A549 (cell line): ENCODE measurements at regions not wholly inside any gene's neighbourhood (a gene's known extent, or its start where the extent isn't known, plus 50 kb on each side); places are given as distances from the start of the nearest gene placed in this dataset.

Experiments used
- ATAC-seq, 2 experiments: fragments of 200-7000 bp in 1 of 2; fragments of >200 bp in 1 of 2; cut with Nextera tagmentation in 1 of 2; cut with Tn5 transposase in 1 of 2; 3 replicates each; pipeline versions ENCODE4 v1.8.0 to v1.9.1; 2018 to 2020; ENCODE audit warnings: mild to moderate bottlenecking in 1 of 2, moderate library complexity in 1 of 2
- CTCF ChIA-PET: fragments of 300-600 bp; sonication (Branson Sonifier 250); formaldehyde crosslinking; extraction: SDS; loops from one replicate; lab custom pipeline; 2021; ENCODE audit warnings: antibody characterized with exemption, inconsistent platforms; lab: Yijun Ruan, JAX
- POLR2A ChIA-PET: fragments of 350-600 bp; formaldehyde crosslinking; extraction: SDS; loops from one replicate; lab custom pipeline; 2021; ENCODE audit warnings: antibody characterized with exemption, inconsistent platforms; lab: Yijun Ruan, JAX
- DNase-seq, 2 experiments: peaks; one replicate each; pipeline versions ENCODE4 v3.0.0 to v3.0.0-alpha.2; 2011 to 2016; ENCODE audit warnings: low read depth in 1 of 2, low spot score in 1 of 2
- FAIRE-seq: peaks from 2 replicates; lab custom pipeline; 2011; peaks lifted over from hg19 to GRCh38; lab: Jason Lieb, UNC
- H3K27ac ChIP-seq, 2 experiments: fragments of >200 bp; sonication (Bioruptor Twin); formaldehyde crosslinking; 3 replicates each; pipeline ENCODE4 v1.5.1; 2016 to 2017
- H3K4me1 ChIP-seq: fragments of >200 bp; sonication (Bioruptor Twin); formaldehyde crosslinking; 3 replicates; pipeline ENCODE4 v1.6.1; 2016
- H3K4me2 ChIP-seq: fragments of >200 bp; sonication (Bioruptor Twin); formaldehyde crosslinking; 3 replicates; pipeline ENCODE4 v1.6.1; 2016
- H3K4me3 ChIP-seq: fragments of >200 bp; sonication (Bioruptor Twin); formaldehyde crosslinking; 3 replicates; pipeline ENCODE4 v1.5.1; 2016
- H3K9me3 ChIP-seq: fragments of >200 bp; sonication (Bioruptor Twin); formaldehyde crosslinking; 3 replicates; pipeline ENCODE4 v1.6.1; 2016
- CBX2 ChIP-seq: fragments of 200-600 bp; sonication (generic); IDR thresholded peaks from 2 replicates; pipeline ENCODE4 v1.6.1; 2016; ENCODE audit warnings: low read depth, mild to moderate bottlenecking, borderline replicate concordance
- CBX8 ChIP-seq: fragments of 200-600 bp; sonication (generic); IDR thresholded peaks from 2 replicates; pipeline ENCODE4 v1.6.1; 2016
- CEBPB ChIP-seq, 2 experiments: fragments of >200 bp in 1 of 2; sonication (Bioruptor Twin) in 1 of 2; formaldehyde crosslinking in 1 of 2; IDR thresholded peaks; 2 replicates each; pipeline ENCODE4 v1.6.1; 2012 to 2016
- EHF ChIP-seq: fragments of 250-450 bp; sonication (Bioruptor Pico); IDR thresholded peaks from 2 replicates; pipeline ENCODE4 v1.5.0; 2020; ENCODE audit warnings: mild to moderate bottlenecking
- ESRRA ChIP-seq: fragments of 150-350 bp; IDR thresholded peaks from 2 replicates; pipeline ENCODE4 v1.6.1; 2014; ENCODE audit warnings: mild to moderate bottlenecking, low read length, borderline replicate concordance
- FOSB ChIP-seq: fragments of 250-450 bp; sonication (Bioruptor Pico); IDR thresholded peaks from 2 replicates; pipeline ENCODE4 v1.5.0; 2020; ENCODE audit warnings: mild to moderate bottlenecking, moderate library complexity
- FOSL2 ChIP-seq, 2 experiments: fragments of 450-650 bp in 1 of 2; fragments of >200 bp in 1 of 2; sonication (Bioruptor Twin) in 1 of 2; formaldehyde crosslinking; IDR thresholded peaks; 2 replicates each; pipeline versions ENCODE4 v1.5.0 to v1.6.1; 2016 to 2020; ENCODE audit warnings: mild to moderate bottlenecking in 1 of 2, moderate library complexity in 1 of 2
- FOXS1 ChIP-seq: fragments of 250-450 bp; sonication (Bioruptor Pico); IDR thresholded peaks from 2 replicates; pipeline ENCODE4 v1.5.0; 2020; ENCODE audit warnings: mild to moderate bottlenecking, moderate library complexity
- HDAC2 ChIP-seq: fragments of 200-600 bp; sonication (generic); IDR thresholded peaks from 2 replicates; pipeline ENCODE4 v1.6.1; 2016
- JUN ChIP-seq, 2 experiments: fragments of >200 bp; sonication (Bioruptor Twin); formaldehyde crosslinking; IDR thresholded peaks; 2 replicates in 1 of 2; 3 replicates in 1 of 2; pipeline ENCODE4 v1.6.1; 2016 to 2017
- JUNB ChIP-seq: fragments of >200 bp; sonication (Bioruptor Twin); formaldehyde crosslinking; IDR thresholded peaks from 2 replicates; pipeline ENCODE4 v1.6.1; 2016
- MAFK ChIP-seq: fragments of 450-650 bp; IDR thresholded peaks from 2 replicates; pipeline ENCODE4 v1.6.1; 2014; ENCODE audit not compliant: partially characterized antibody
- MYC ChIP-seq: IDR thresholded peaks from 2 replicates; pipeline ENCODE4 v1.6.1; 2012; ENCODE audit warnings: mild to moderate bottlenecking, inconsistent platforms, low read length, improper control_type of control experiment, borderline replicate concordance
- NFE2L2 ChIP-seq: fragments of 150-350 bp; conservative IDR thresholded peaks from 2 replicates; pipeline ENCODE4 v1.6.1; 2014; ENCODE audit warnings: low read length
- PHF8 ChIP-seq: fragments of 200-600 bp; sonication (generic); IDR thresholded peaks from 2 replicates; pipeline ENCODE4 v1.6.1; 2016; ENCODE audit warnings: low read depth, mild to moderate bottlenecking, antibody characterized with exemption, moderate library complexity, borderline replicate concordance
- POLR2AphosphoS2 ChIP-seq: conservative IDR thresholded peaks from 2 replicates; pipeline ENCODE4 v1.6.1; 2012; ENCODE audit warnings: low read length, improper control_type of control experiment, inconsistent platforms
- RAD21 ChIP-seq, 2 experiments: fragments of >200 bp in 1 of 2; sonication (Bioruptor Twin) in 1 of 2; formaldehyde crosslinking in 1 of 2; IDR thresholded peaks in 1 of 2; conservative IDR thresholded peaks in 1 of 2; 2 replicates in 1 of 2; 3 replicates in 1 of 2; pipeline ENCODE4 v1.6.1; 2012 to 2018; ENCODE audit warnings: inconsistent platforms in 1 of 2
- RARB ChIP-seq: fragments of 250-450 bp; sonication (Bioruptor Pico); IDR thresholded peaks from 2 replicates; pipeline ENCODE4 v1.8.0; 2021; ENCODE audit warnings: mild to moderate bottlenecking, moderate library complexity
- RCOR1 ChIP-seq: fragments of 150-350 bp; IDR thresholded peaks from 2 replicates; pipeline ENCODE4 v1.6.1; 2014; ENCODE audit warnings: antibody characterized with exemption, low read length, low read depth
- RFX5 ChIP-seq: fragments of 450-650 bp; IDR thresholded peaks from 2 replicates; pipeline ENCODE4 v1.7.1; 2014; ENCODE audit warnings: antibody characterized with exemption, mild to moderate bottlenecking, moderate library complexity
- RNF2 ChIP-seq: fragments of 200-600 bp; sonication (generic); IDR thresholded peaks from 2 replicates; pipeline ENCODE4 v1.6.1; 2016; ENCODE audit warnings: low read depth, mild to moderate bottlenecking, antibody characterized with exemption, moderate library complexity, borderline replicate concordance
- SREBF2 ChIP-seq: fragments of 450-650 bp; IDR thresholded peaks from 2 replicates; pipeline ENCODE4 v1.6.1; 2014; ENCODE audit warnings: mild to moderate bottlenecking, moderate library complexity
- TFCP2L1 ChIP-seq: fragments of 250-450 bp; sonication (Bioruptor Pico); IDR thresholded peaks from 2 replicates; pipeline ENCODE4 v1.5.0; 2021; ENCODE audit warnings: mild to moderate bottlenecking
- TP53 ChIP-seq: fragments of 250-450 bp; sonication (Bioruptor Pico); IDR thresholded peaks from 2 replicates; pipeline ENCODE4 v1.5.0; 2021; ENCODE audit warnings: mild to moderate bottlenecking, moderate library complexity
- ZC3H11A ChIP-seq: fragments of 450-650 bp; IDR thresholded peaks from 2 replicates; pipeline ENCODE4 v1.6.1; 2014; ENCODE audit warnings: antibody characterized with exemption, mild to moderate bottlenecking
- ZNF302 ChIP-seq: fragments of 250-450 bp; sonication (Bioruptor Pico); IDR thresholded peaks from 2 replicates; pipeline ENCODE4 v1.9.0; 2021; ENCODE audit warnings: inconsistent platforms, mild to moderate bottlenecking, moderate library complexity
- WGBS: methylation state at CpG from one replicate; pipeline ENCODE4 v1.1.6; 2017; ENCODE audit errors: missing lambda C conversion rate; 5-methylcytosine and 5-hydroxymethylcytosine counted together
- TF ChIP-seq, protein P1 (sequence below): fragments of 200-600 bp; sonication (generic); IDR thresholded peaks from 2 replicates; pipeline ENCODE4 v1.6.1; 2016; ENCODE audit warnings: antibody characterized with exemption, mild to moderate bottlenecking, moderate library complexity
- TF ChIP-seq, protein P2 (sequence below): fragments of 450-650 bp; IDR thresholded peaks from 2 replicates; pipeline ENCODE4 v1.6.1; 2014; ENCODE audit warnings: antibody characterized with exemption
- TF ChIP-seq, protein P3 (sequence below): IDR thresholded peaks from 2 replicates; pipeline ENCODE4 v1.6.1; 2012; ENCODE audit warnings: low read depth, borderline replicate concordance
- TF ChIP-seq, protein P4 (sequence below): fragments of >200 bp; sonication (Bioruptor Twin); formaldehyde crosslinking; IDR thresholded peaks from 2 replicates; pipeline ENCODE4 v1.6.1; 2016

DNA sequence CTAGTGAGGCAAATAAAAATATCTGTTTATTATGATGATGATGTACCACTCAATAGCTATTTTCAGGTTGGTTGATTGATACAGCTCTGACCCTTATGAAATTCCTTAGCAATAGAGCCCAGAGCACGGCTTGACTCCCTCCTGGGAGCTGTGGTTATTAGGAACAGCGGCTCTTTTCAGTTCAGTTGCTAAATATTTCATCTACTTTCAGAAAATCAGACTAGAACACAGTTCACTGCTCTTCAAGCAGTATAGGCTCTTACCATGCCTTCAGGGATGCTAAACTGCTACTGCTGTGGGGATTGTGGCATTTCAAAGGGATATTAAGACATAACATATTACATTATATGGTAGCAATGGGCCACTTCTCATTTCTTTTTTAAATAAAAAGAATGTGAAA lies 218.8 kb downstream of the SNCA start (continued):
- TF ChIP-seq, protein P1, sequence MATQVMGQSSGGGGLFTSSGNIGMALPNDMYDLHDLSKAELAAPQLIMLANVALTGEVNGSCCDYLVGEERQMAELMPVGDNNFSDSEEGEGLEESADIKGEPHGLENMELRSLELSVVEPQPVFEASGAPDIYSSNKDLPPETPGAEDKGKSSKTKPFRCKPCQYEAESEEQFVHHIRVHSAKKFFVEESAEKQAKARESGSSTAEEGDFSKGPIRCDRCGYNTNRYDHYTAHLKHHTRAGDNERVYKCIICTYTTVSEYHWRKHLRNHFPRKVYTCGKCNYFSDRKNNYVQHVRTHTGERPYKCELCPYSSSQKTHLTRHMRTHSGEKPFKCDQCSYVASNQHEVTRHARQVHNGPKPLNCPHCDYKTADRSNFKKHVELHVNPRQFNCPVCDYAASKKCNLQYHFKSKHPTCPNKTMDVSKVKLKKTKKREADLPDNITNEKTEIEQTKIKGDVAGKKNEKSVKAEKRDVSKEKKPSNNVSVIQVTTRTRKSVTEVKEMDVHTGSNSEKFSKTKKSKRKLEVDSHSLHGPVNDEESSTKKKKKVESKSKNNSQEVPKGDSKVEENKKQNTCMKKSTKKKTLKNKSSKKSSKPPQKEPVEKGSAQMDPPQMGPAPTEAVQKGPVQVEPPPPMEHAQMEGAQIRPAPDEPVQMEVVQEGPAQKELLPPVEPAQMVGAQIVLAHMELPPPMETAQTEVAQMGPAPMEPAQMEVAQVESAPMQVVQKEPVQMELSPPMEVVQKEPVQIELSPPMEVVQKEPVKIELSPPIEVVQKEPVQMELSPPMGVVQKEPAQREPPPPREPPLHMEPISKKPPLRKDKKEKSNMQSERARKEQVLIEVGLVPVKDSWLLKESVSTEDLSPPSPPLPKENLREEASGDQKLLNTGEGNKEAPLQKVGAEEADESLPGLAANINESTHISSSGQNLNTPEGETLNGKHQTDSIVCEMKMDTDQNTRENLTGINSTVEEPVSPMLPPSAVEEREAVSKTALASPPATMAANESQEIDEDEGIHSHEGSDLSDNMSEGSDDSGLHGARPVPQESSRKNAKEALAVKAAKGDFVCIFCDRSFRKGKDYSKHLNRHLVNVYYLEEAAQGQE = no peak

DNA sequence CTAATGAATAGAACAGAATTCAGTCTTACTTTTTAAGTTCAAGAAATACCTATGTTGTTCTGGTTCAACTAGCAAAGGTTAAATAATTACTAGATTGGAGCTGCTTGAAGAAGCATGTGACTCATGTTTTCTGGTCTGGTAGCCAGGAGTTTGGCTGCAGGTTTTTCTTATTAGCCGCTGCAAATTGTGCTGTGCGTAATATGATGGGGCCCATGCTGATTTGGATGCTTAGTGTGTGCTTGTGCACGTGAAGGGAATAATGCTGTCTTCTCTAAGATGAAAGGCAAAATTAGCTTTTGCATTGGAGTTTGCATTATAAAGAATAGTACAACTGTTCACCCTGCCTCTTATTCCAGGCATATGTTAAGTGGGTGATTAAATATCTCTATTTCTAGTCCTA lies 219.6 kb downstream of the SNCA start:
- H3K27ac ChIP-seq = no peak overlapping the region
- WGBS = 49% methylated on average over 3 of the region's 3 CpGs
- ATAC-seq = no peak
- CTCF ChIA-PET = no interaction called here
- DNase-seq = no peak
- H3K9me3 ChIP-seq = no peaks in the 10 kb centered on the region
- POLR2A ChIA-PET = no interaction called here
- TF ChIP-seq SREBF2 = no peak
- TF ChIP-seq, all 56 proteins: peak for 0
- no peak overlapping the region for H3K4me3 ChIP-seq
- no peak overlapping the region for H3K4me2 ChIP-seq
- no peak for FAIRE-seq
- no peaks in the 10 kb centered on the region for H3K4me1 ChIP-seq

DNA sequence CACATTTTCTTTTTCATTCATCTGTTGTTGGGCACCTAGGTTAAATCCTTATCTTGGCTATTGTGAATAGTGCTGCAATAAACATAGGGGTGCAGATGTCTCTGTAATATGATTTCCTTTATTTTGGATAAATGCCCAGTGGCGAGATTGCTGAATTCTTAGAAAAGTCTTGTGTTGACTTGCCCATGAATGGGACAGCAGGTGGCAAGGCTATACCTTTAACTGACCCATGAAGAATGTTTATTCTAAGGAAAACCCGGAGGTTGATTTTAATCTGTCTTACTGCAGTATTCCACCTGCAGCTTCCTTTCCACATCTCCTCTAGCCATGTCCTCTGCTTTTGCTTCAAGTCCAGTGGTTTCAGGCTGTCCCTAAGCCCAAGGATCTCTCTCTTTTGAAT lies 220.6 kb downstream of the SNCA start:
- DNase-seq (no peak), FAIRE-seq (no peak), ATAC-seq (no peak)
- Histone ChIP-seq H3K27ac (no peak overlapping the region), H3K4me3 (no peak overlapping the region), H3K9me3 (no peaks in the 10 kb centered on the region), H3K4me2 (no peak overlapping the region), H3K4me1 (no peaks in the 10 kb centered on the region)
- WGBS = 0% methylated on average over 2 of the region's 2 CpGs
- ChIA-PET POLR2A (no interaction called here), CTCF (no interaction called here)
- no peak for TF ChIP-seq FOXS1 (CRISPR knock-in tag)
- TF ChIP-seq RARB (CRISPR knock-in tag) = no peak
- no peak for TF ChIP-seq POLR2AphosphoS2
- TF ChIP-seq CBX8 = no peak
- TF ChIP-seq MAFK = no peak
- TF ChIP-seq MYC = no peak
- no peak for TF ChIP-seq RFX5
- no peak for TF ChIP-seq HDAC2
- no peak for TF ChIP-seq PHF8
- TF ChIP-seq, protein P2, sequence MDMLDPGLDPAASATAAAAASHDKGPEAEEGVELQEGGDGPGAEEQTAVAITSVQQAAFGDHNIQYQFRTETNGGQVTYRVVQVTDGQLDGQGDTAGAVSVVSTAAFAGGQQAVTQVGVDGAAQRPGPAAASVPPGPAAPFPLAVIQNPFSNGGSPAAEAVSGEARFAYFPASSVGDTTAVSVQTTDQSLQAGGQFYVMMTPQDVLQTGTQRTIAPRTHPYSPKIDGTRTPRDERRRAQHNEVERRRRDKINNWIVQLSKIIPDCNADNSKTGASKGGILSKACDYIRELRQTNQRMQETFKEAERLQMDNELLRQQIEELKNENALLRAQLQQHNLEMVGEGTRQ = no peak
- no peak for TF ChIP-seq CBX2
- TF ChIP-seq RAD21 (conservative IDR thresholded peaks at IDR 0.05 in 1 of 2, IDR thresholded peaks at IDR 0.05 in 1 of 2) = no peak
- no peak for TF ChIP-seq JUN (IDR thresholded peaks at IDR 0.05)
- TF ChIP-seq RNF2 = no peak
- no peak for TF ChIP-seq CEBPB (IDR thresholded peaks at IDR 0.05)

DNA sequence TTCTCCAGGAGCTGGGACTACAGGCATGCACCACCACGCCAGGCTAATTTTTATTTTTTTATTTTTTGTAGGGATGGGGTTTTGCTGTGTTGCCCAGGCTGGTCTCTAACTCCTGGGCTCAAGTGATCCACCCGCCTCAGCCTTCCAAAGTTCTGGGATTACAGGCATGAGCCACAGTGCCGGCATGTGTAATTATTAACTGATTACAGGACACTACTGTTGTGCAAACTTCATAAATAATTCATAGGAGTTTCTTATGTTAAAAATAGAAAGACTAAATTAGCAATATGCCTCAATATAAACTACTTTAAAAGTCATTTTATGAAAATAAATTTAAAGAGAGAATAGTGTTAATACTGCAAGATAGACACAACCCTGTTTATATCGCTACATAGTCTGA lies 221.9 kb downstream of the SNCA start:
- 27% methylated on average over 4 of the region's 4 CpGs for WGBS
- ChIA-PET CTCF (no interaction called here), POLR2A (no interaction called here)
- FAIRE-seq (no peak), ATAC-seq (no peak), DNase-seq (no peak)
- TF ChIP-seq, protein P3, sequence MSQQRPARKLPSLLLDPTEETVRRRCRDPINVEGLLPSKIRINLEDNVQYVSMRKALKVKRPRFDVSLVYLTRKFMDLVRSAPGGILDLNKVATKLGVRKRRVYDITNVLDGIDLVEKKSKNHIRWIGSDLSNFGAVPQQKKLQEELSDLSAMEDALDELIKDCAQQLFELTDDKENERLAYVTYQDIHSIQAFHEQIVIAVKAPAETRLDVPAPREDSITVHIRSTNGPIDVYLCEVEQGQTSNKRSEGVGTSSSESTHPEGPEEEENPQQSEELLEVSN = no peak
- TF ChIP-seq PHF8 (no peak), JUN (IDR thresholded peaks at IDR 0.05) (no peak), RAD21 (conservative IDR thresholded peaks at IDR 0.05 in 1 of 2, IDR thresholded peaks at IDR 0.05 in 1 of 2) (no peak), RCOR1 (no peak), FOSB (no peak), FOSL2 (IDR thresholded peaks at IDR 0.05) (no peak), FOSL2 (CRISPR knock-in tag; IDR thresholded peaks at IDR 0.05) (no peak), TFCP2L1 (no peak), TP53 (no peak), POLR2AphosphoS2 (no peak), NFE2L2 (no peak), JUNB (no peak), ZNF302 (CRISPR knock-in tag) (no peak), ESRRA (no peak), EHF (CRISPR knock-in tag) (no peak), HDAC2 (no peak), ZC3H11A (no peak)
- TF ChIP-seq, protein P4, sequence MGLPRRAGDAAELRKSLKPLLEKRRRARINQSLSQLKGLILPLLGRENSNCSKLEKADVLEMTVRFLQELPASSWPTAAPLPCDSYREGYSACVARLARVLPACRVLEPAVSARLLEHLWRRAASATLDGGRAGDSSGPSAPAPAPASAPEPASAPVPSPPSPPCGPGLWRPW = no peak
- Histone ChIP-seq H3K4me1 (no peaks in the 10 kb centered on the region), H3K9me3 (no peaks in the 10 kb centered on the region), H3K4me2 (no peak overlapping the region), H3K27ac (no peak overlapping the region), H3K4me3 (no peak overlapping the region)
